Hematopoietic multipotent progenitor cell treated with erythropoietin and hydrocortisone succinate and interleukin-3 and kit ligand, for 17 days (in vitro differentiated cells): ENCODE measurements at regions not wholly inside any gene's neighbourhood (a gene's known extent, or its start where the extent isn't known, plus 50 kb on each side); places are given as distances from the start of the nearest gene placed in this dataset.
"Not testable (repeated sequence)": the region's sequence is repeated elsewhere in the genome, so short reads cannot be mapped to it uniquely, and the experiment has no call there.

Experiments used
- DNase-seq: peaks from one replicate; pipeline ENCODE4 v3.0.0-alpha.2; 2015; ENCODE audit warnings: low spot score

- DNase-seq = no peak
These were observed 479.5 kb downstream of the TMEM114 start for GRCh38 chr16:8110572-8111514.

DNA sequence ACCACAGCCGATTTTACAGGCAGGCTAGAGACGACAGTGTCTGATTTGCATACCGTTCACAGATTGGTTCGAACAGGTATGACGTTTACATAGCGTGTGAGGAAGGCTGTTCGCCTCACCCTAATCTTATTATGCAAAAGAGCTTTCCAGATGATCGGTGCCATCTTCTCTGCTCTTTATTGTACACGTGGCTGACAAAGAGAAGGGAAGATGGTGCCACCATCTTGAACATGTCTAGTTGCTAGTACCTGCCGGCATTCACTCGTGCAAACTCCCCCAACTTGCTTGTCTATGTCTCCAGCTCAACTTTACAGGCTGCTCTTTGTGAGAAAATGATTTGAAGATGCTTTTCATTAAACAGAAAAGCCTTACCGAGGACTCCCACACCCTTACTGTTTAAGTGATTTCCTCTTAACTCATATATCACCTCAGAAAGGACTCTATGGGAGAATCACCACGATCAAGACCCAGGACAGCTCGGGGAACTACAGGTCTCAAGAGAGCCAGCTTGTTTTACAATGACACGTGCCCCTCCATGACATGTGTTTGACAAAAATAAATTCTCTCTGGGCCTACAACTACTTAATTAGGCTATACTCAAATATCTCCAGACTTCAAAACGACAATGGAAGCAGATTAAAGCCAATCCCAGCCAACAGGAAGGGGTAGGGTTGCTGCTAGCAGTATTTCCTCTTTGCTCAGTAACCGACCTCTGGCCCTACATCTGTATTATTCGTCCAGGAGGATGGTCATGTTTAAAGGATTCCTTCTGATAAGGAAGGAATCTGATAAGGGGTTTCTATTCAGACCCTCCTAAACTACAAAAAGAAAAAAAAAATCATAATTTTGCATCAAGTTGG, 480.6 kb downstream of the TMEM114 start:
- no peak for DNase-seq

GRCh38 chr16:8108991-8109509, 481.3 kb downstream of the TMEM114 start:
- DNase-seq = no peak

- no peak for DNase-seq
These were observed 483.0 kb downstream of the TMEM114 start for GRCh38 chr16:8107296-8107695.

GRCh38 chr16:8103649-8104289, 486.5 kb downstream of the TMEM114 start:
- DNase-seq = no peak

DNA sequence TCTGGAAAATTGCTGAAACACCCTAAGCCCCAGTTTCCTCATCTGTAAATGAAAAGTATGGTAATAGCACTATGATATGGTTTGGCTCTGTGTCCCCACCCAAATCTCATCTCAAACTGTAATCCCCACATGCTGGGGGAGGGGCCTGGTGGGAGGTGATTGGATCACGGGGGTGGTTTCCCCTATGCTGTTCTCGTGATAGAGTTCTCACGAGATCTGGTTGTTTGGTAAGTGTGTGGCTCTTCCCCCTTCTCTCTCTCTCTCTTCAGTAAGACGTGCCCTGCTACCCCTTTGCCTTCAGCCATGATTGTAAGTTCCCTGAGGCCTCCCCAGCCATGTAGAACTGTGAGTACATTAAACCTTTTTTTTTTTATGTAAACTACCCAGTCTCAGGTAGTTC, 490.7 kb downstream of the TMEM114 start:
- no peak for DNase-seq

DNA sequence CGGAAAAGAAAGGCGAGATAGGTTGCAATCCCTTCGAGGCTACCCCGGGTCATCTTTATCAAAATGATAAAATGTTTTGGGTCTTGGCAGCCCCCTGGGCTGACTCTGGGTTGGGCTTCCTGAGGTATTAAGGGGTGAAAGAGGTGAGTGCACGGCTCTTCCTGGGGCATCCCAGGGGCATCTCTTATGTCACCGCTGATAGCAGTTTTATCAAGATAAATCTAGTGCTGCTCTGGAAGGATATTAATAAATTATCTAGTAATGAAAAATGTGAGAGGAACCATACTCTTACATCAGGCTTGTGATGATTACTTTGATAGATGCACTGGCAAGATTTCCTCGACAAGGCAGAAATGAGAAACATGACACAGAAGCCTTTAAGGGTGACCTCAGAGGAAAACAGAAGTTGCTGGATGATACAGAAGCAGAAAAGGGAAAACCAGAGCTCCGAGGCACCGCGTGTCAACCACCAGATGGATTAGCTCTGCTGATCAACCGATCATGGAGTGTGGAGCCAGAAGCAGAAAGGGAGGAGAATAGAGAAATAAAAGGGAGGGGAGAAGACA, 491.3 kb downstream of the TMEM114 start:
- no peak for DNase-seq

GRCh38 chr16:8096211-8096610, 494.1 kb downstream of the TMEM114 start:
- no peak for DNase-seq

DNA sequence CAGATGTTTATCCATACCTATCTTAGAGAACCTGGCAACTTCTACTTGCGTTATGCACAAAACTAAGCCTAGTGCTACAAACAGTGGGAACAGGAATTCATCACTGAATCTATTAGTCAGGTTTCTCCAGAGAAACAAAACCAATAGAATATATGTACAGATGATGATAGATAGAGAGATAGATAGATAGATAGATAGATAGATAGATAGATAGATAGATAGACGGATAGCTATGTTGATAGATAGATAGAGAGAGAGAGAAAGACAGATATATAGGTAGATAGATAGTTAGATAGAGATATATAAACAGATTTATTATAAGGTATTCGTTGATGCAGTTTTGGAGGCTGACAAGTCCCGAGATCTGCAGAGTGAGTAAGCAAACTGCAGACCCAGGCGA, 495.6 kb downstream of the TMEM114 start:
- no peak for DNase-seq

- DNase-seq = no peak
These were observed 501.4 kb downstream of the TMEM114 start for GRCh38 chr16:8088820-8089338.

DNA sequence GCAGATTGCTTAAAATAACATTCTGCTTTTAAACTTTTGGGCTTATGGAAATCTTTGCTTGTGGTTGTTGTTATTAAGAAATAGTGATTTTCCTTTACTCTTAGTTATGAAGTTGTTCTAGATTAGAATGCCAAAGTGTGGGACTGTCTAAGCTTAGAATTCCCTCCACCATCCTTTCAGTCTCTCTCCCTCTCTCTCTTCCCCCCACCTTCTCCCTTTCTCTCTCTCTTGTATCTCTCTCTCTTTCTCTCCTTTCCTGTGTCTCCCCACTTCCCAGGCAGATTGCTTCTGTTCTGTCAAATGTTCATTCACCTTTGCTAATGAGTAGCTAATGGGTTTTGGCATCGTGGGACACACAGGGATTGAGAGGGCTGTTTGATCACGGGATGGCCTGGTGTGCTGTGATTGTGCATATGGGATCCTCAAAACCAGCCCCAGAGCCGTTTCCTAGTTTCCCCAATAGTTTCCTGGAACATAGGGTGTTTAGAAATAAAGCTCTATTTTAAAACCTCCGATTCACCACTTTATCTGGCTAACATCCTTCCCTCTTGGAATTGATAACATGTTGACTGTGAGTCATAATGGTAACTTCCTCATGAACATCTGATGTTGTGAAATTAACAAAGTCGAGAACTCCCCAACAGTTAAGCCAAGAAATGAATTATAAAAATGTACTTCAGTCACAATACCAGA, 502.6 kb downstream of the TMEM114 start:
- no peak for DNase-seq

DNA sequence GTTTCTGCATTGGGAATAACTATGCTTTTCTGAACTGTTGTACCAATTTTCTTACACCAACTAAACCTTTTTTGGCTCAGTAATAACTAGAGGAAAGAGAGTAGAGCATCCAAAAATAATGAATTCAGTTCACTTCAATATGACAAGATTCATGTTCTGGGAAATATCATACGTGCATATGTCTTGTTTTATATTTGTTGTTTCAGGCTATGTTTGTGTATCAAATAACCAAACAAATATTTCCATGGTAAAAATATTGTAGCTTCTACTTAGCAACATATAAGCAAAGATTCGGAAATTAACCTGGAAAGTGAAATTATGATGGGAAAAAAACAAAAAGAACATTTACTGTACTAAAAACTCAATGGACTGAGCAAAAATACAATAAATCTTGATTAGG, 503.2 kb downstream of the TMEM114 start:
- no peak for DNase-seq

DNA sequence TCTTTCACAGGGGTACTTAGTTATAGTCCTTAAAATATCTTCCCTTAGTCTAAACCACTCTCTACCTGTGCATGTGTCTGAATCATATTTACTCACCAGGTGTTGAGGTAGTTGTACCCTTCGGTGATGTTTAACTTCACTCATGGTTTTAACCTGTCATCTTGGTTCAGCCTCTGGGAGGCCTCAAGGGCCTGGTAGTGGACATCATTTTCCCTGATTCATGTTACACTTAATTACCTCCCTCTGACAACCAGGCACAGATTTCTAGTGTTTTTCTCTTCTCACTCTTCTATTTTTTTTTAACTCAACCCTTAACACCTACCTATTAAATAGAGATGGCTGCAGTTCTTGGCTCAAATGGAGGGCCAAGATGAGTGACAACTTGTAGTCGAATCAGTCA, 505.4 kb downstream of the TMEM114 start:
- no peak for DNase-seq

- no peak for DNase-seq
These were observed 506.0 kb downstream of the TMEM114 start for GRCh38 chr16:8084302-8084701.

GRCh38 chr16:8083560-8083959, 506.8 kb downstream of the TMEM114 start:
- DNase-seq = no peak

- DNase-seq = no peak
These were observed 509.5 kb downstream of the TMEM114 start for GRCh38 chr16:8080817-8081216.

DNA sequence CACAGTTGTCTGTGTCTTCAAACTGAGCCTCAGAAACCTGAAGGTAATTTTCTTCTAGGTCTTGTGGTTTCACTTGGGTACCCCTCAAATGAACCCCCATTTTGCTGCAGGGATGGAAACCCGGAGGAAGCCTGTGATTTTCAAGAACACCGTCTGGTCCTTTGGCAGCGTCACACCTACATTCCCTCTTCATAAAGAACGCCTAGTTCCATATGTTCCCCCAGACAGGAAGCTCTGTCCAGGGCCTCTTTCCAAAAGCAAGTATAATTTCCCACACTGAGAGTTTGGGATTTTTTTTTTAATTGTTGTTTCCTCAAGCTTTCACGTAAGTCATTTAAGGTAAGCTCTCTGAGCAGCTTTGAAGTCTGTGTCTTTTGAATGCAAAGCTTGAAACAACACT, 515.0 kb downstream of the TMEM114 start:
- DNase-seq = no peak

DNA sequence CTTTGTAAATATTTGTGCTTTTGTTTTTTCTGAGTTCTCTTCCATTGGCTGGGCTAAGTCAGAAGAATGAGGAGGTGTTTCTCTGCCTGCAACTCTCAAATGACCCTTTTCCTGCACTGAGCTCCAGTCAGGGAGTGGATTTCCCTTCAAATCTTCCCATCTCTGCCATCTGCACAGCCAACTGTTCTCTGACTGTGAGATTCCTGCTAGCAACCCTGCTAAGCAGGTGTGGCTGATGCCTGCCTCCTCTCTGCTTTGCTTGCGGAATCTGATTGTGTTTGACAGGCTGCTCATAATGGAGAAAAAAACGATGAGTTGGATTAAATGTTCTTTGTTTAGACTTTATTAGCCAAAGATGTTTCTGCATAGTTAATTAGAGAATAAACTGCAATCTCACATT, 519.8 kb downstream of the TMEM114 start:
- DNase-seq = no peak

DNA sequence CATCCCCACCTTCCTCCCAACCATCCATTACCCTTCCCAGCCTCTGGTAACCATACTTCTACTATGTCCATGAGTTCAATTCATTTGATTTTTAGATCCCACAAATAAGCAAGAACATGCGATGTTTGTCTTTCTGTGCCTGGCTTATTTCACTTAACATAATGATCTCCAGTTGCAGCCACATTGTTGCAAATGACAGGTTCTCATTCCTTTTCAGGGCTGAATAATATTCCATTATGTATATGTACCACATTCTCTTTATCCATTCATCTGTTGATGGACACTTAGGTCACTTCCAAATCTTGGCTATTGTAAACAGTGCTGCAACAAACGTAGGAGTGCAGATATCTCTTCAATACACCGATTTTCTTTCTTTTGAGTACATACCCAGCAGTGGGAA, 522.1 kb downstream of the TMEM114 start:
- DNase-seq = not testable (repeated sequence)

DNA sequence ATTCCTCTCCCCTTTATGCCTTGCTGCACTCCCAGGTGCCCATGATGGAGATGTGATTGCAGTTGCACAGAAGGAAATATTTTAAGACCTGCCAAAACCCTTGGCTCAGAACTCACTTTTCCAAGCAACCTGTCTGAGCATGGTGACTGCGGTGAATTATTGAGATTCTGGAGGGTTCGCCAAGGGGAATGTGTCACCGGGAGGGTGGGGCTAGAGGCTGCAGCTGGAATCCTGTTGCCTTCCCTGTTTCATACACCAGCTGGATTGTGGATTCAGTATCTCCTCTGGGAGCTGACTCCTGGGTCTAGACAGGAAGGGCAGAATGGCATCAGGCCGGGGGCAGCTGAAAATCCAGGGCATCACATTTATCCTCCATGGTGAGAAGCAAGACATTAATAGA, 527.2 kb downstream of the TMEM114 start:
- DNase-seq = no peak

- no peak for DNase-seq
These were observed 527.6 kb downstream of the TMEM114 start for GRCh38 chr16:8062677-8063076.
